Thymus (tissue), 11 donors: ENCODE measurements at regions not wholly inside any gene's neighbourhood (a gene's known extent, or its start where the extent isn't known, plus 50 kb on each side); places are given as distances from the start of the nearest gene placed in this dataset.
"Not testable (repeated sequence)": the region's sequence is repeated elsewhere in the genome, so short reads cannot be mapped to it uniquely, and the experiment has no call there.

Source experiments
- DNase-seq, 9 donors: peaks; one replicate each; pipeline ENCODE4 v3.0.0-alpha.2; 2013; ENCODE audit warnings: low spot score in 9 of 9, low read depth in 6 of 9, missing footprints in 1 of 9
- H3K27ac ChIP-seq, 2 donors: one replicate each; pipeline ENCODE4 v1.5.1; 2013; ENCODE audit warnings: control low read depth in 1 of 2, low read depth in 1 of 2, low read length in 1 of 2, mild to moderate bottlenecking in 1 of 2, moderate library complexity in 1 of 2
- H3K27me3 ChIP-seq, 2 donors: one replicate each; pipeline ENCODE4 v1.5.1; 2013; ENCODE audit warnings: low read length in 1 of 2; ENCODE audit not compliant: control insufficient read depth in 2 of 2, insufficient read depth in 1 of 2
- H3K36me3 ChIP-seq, 2 donors: one replicate each; pipeline ENCODE4 v1.5.1; 2013; ENCODE audit warnings: low read length in 1 of 2, mild to moderate bottlenecking in 1 of 2, moderate library complexity in 1 of 2; ENCODE audit not compliant: control insufficient read depth in 2 of 2, insufficient read depth in 2 of 2
- H3K4me1 ChIP-seq, 2 donors: one replicate each; pipeline ENCODE4 v1.5.1; 2013; ENCODE audit warnings: low read length in 2 of 2; ENCODE audit not compliant: control insufficient read depth in 2 of 2, insufficient read depth in 2 of 2
- H3K4me3 ChIP-seq, 2 donors: one replicate each; pipeline ENCODE4 v1.5.1; 2013; ENCODE audit warnings: low read length in 2 of 2, control low read depth in 1 of 2, mild to moderate bottlenecking in 1 of 2
- H3K9me3 ChIP-seq, 2 donors: one replicate each; pipeline ENCODE4 v1.5.1; 2013; ENCODE audit warnings: low read length in 1 of 2, mild to moderate bottlenecking in 1 of 2; ENCODE audit not compliant: control insufficient read depth in 2 of 2, insufficient read depth in 1 of 2
- WGBS: extraction: QIAGEN DNeasy Blood & Tissue Kit; methylation state at CpG from one replicate; pipeline ENCODE4 v1.1.7; 2013; 5-methylcytosine and 5-hydroxymethylcytosine counted together
- donor health status: healthy.

GRCh38 chr1:222905151-222905550, 90.3 kb downstream of the DISP1 start:
- H3K36me3 ChIP-seq: no peaks in the 10 kb centered on the region
- no peak for DNase-seq
- H3K4me1 ChIP-seq: no peaks in the 10 kb centered on the region
- no peak overlapping the region for H3K4me3 ChIP-seq
- H3K27ac ChIP-seq: no peak overlapping the region
- H3K27me3 ChIP-seq: no peaks in the 10 kb centered on the region
- 98% methylated on average over 3 of the region's 3 CpGs for WGBS
- no peaks in the 10 kb centered on the region for H3K9me3 ChIP-seq

- not testable (repeated sequence) for H3K4me3 ChIP-seq, H3K36me3 ChIP-seq, H3K4me1 ChIP-seq, H3K9me3 ChIP-seq, H3K27me3 ChIP-seq, H3K27ac ChIP-seq, DNase-seq
- 98% methylated on average over 11 of the region's 11 CpGs for WGBS
These were observed 91.5 kb downstream of the DISP1 start for GRCh38 chr1:222906271-222906739.

GRCh38 chr1:222909586-222909985, 94.7 kb downstream of the DISP1 start:
- no peak for DNase-seq
- no peaks in the 10 kb centered on the region for H3K9me3 ChIP-seq
- H3K4me3 ChIP-seq: no peak overlapping the region
- no peaks in the 10 kb centered on the region for H3K36me3 ChIP-seq
- no peak overlapping the region for H3K27ac ChIP-seq
- H3K4me1 ChIP-seq: no peaks in the 10 kb centered on the region
- no peaks in the 10 kb centered on the region for H3K27me3 ChIP-seq
- 81% methylated on average over 4 of the region's 4 CpGs for WGBS

GRCh38 chr1:222910699-222911098, 95.9 kb downstream of the DISP1 start:
- no peak for DNase-seq
- H3K27me3 ChIP-seq: no peaks in the 10 kb centered on the region
- H3K9me3 ChIP-seq: no peaks in the 10 kb centered on the region
- H3K4me1 ChIP-seq: no peaks in the 10 kb centered on the region
- no peaks in the 10 kb centered on the region for H3K36me3 ChIP-seq
- no peak overlapping the region for H3K4me3 ChIP-seq
- H3K27ac ChIP-seq: no peak overlapping the region

GRCh38 chr1:222911866-222912265, 97.0 kb downstream of the DISP1 start:
- Histone ChIP-seq H3K4me3 (no peak overlapping the region), H3K36me3 (no peaks in the 10 kb centered on the region), H3K27me3 (no peaks in the 10 kb centered on the region), H3K4me1 (no peaks in the 10 kb centered on the region), H3K9me3 (peaks cover under 1 to 3% of the 10 kb centered on the region in 2 donors), H3K27ac (no peak overlapping the region)
- 97% methylated on average over 1 of the region's 1 CpG for WGBS
- DNase-seq: no peak

GRCh38 chr1:222912730-222913129, 97.9 kb downstream of the DISP1 start:
- Histone ChIP-seq H3K27ac (no peak overlapping the region), H3K4me3 (no peak overlapping the region), H3K4me1 (no peaks in the 10 kb centered on the region), H3K27me3 (no peaks in the 10 kb centered on the region), H3K36me3 (no peaks in the 10 kb centered on the region), H3K9me3 (peaks cover 3 to 7% of the 10 kb centered on the region in 2 donors)
- no peak for DNase-seq

GRCh38 chr1:222914861-222915632, 100.2 kb downstream of the DISP1 start:
- peaks cover 3 to 7% of the 10 kb centered on the region in 2 donors for H3K9me3 ChIP-seq
- no peak for DNase-seq
- H3K4me1 ChIP-seq: no peaks in the 10 kb centered on the region
- no peaks in the 10 kb centered on the region for H3K36me3 ChIP-seq
- no peaks in the 10 kb centered on the region for H3K27me3 ChIP-seq
- H3K4me3 ChIP-seq: no peak overlapping the region
- WGBS: 98% methylated on average over 2 of the region's 2 CpGs
- no peak overlapping the region for H3K27ac ChIP-seq

GRCh38 chr1:222916100-222916499, 101.3 kb downstream of the DISP1 start:
- Histone ChIP-seq H3K9me3 (peaks cover 3 to 7% of the 10 kb centered on the region in 2 donors), H3K27me3 (no peaks in the 10 kb centered on the region), H3K4me1 (no peaks in the 10 kb centered on the region), H3K27ac (no peak overlapping the region), H3K4me3 (no peak overlapping the region), H3K36me3 (no peaks in the 10 kb centered on the region)
- no peak for DNase-seq
- WGBS: 97% methylated on average over 3 of the region's 3 CpGs

GRCh38 chr1:222918801-222919477, 104.1 kb downstream of the DISP1 start:
- Histone ChIP-seq H3K9me3 (peaks cover 3 to 7% of the 10 kb centered on the region in 2 donors), H3K36me3 (no peaks in the 10 kb centered on the region), H3K27ac (no peak overlapping the region), H3K4me1 (no peaks in the 10 kb centered on the region), H3K27me3 (no peaks in the 10 kb centered on the region), H3K4me3 (no peak overlapping the region)
- WGBS: 64% methylated on average over 14 of the region's 14 CpGs
- no peak for DNase-seq
